ENCODE measurements at regions not wholly inside any gene's neighbourhood (a gene's known extent, or its start where the extent isn't known, plus 50 kb on each side); places are given as distances from the start of the nearest gene placed in this dataset.

- TF ChIP-seq, protein P1, sequence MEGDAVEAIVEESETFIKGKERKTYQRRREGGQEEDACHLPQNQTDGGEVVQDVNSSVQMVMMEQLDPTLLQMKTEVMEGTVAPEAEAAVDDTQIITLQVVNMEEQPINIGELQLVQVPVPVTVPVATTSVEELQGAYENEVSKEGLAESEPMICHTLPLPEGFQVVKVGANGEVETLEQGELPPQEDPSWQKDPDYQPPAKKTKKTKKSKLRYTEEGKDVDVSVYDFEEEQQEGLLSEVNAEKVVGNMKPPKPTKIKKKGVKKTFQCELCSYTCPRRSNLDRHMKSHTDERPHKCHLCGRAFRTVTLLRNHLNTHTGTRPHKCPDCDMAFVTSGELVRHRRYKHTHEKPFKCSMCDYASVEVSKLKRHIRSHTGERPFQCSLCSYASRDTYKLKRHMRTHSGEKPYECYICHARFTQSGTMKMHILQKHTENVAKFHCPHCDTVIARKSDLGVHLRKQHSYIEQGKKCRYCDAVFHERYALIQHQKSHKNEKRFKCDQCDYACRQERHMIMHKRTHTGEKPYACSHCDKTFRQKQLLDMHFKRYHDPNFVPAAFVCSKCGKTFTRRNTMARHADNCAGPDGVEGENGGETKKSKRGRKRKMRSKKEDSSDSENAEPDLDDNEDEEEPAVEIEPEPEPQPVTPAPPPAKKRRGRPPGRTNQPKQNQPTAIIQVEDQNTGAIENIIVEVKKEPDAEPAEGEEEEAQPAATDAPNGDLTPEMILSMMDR (IDR thresholded peaks at IDR 0.05): no peak
- TF ChIP-seq POLR2A (IDR thresholded peaks at IDR 0.05): no peak
These were observed 175.3 kb upstream of the BRINP1 start for GRCh38 chr9:119544492-119544891.
